Endothelial cell of umbilical vein (primary cell): ENCODE measurements at regions not wholly inside any gene's neighbourhood (a gene's known extent, or its start where the extent isn't known, plus 50 kb on each side); places are given as distances from the start of the nearest gene placed in this dataset.

Experiments
- BruUV-seq: library from RNA; stranded (reverse); fragments of 400-500 nt; replicated peaks from 2 replicates; lab custom pipeline; 2021; lab: Mats Ljungman, UMichigan
- CTCF ChIA-PET: fragments of 300-600, 350-600 bp; sonication (Branson Sonifier 250); formaldehyde crosslinking; loops from one replicate; lab custom pipeline; 2021; ENCODE audit warnings: antibody characterized with exemption, inconsistent platforms; lab: Charles Lee
- POLR2A ChIA-PET: fragments of 300-600, 350-600 bp; sonication (Branson Sonifier 250); formaldehyde crosslinking; loops from one replicate; lab custom pipeline; 2021; ENCODE audit warnings: antibody characterized with exemption, inconsistent platforms; lab: Charles Lee
- DNase-seq: peaks from one replicate; pipeline ENCODE4 v3.0.0-alpha.2; 2011; ENCODE audit warnings: low read depth, low spot score
- FAIRE-seq: peaks from 2 replicates; lab custom pipeline; 2011; peaks lifted over from hg19 to GRCh38; lab: Jason Lieb, UNC
- H2AFZ ChIP-seq: 2 replicates; pipeline ENCODE4 v1.6.0; 2012; ENCODE audit warnings: low read depth, low read length, control low read depth, inconsistent platforms
- H3K27ac ChIP-seq: 2 replicates; pipeline ENCODE4 v1.5.1; 2011; ENCODE audit warnings: low read depth, mild to moderate bottlenecking, control low read depth, low read length, moderate library complexity; ENCODE audit not compliant: insufficient read depth
- H3K27me3 ChIP-seq, 2 experiments: 2 replicates each; pipeline versions ENCODE4 v1.6.0 to v1.6.1; 2011; ENCODE audit warnings: low read length in 2 of 2, mixed read lengths in 1 of 2; ENCODE audit not compliant: control insufficient read depth in 2 of 2, insufficient read depth in 2 of 2
- H3K36me3 ChIP-seq, 2 experiments: 2 replicates in 1 of 2; 3 replicates in 1 of 2; pipeline ENCODE4 v1.5.1; 2011; ENCODE audit warnings: low read length in 2 of 2, mild to moderate bottlenecking in 1 of 2, moderate library complexity in 1 of 2; ENCODE audit not compliant: control insufficient read depth in 2 of 2, insufficient read depth in 2 of 2; ENCODE audit errors: extremely low read depth in 1 of 2
- H3K4me1 ChIP-seq: 3 replicates; pipeline ENCODE4 v1.5.1; 2011; ENCODE audit warnings: mild to moderate bottlenecking, low read length; ENCODE audit not compliant: control insufficient read depth, insufficient read depth; ENCODE audit errors: extremely low read depth
- H3K4me2 ChIP-seq: 2 replicates; pipeline ENCODE4 v1.6.1; 2011; ENCODE audit warnings: low read length, control low read depth, mixed read lengths; ENCODE audit not compliant: insufficient read depth
- H3K4me3 ChIP-seq, 3 experiments: fragments of 200-600 bp in 1 of 3; sonication (generic), shearing (Covaris generic) in 1 of 3; replicated peaks in 1 of 3; 2 replicates each; pipeline ENCODE4 v1.5.1; 2011 to 2016; ENCODE audit warnings: control low read depth in 3 of 3, low read length in 3 of 3, mild to moderate bottlenecking in 2 of 3, inconsistent platforms in 1 of 3, low read depth in 1 of 3, moderate library complexity in 1 of 3; ENCODE audit not compliant: insufficient read depth in 1 of 3
- H3K79me2 ChIP-seq: 2 replicates; pipeline ENCODE4 v1.6.0; 2012; ENCODE audit warnings: low read length, inconsistent platforms; ENCODE audit not compliant: control insufficient read depth, insufficient read depth
- H3K9ac ChIP-seq: replicated peaks from 2 replicates; pipeline ENCODE3; 2011; ENCODE audit warnings: low read length, control low read depth; ENCODE audit not compliant: insufficient read depth; ENCODE audit errors: extremely low read depth
- H3K9me1 ChIP-seq: replicated peaks from 3 replicates; pipeline ENCODE4 v1.6.0; 2011; ENCODE audit warnings: mild to moderate bottlenecking, low read length; ENCODE audit not compliant: control insufficient read depth, insufficient read depth; ENCODE audit errors: extremely low read depth
- H3K9me3 ChIP-seq: replicated peaks from 2 replicates; pipeline ENCODE4 v1.5.1; 2012; ENCODE audit warnings: low read length, inconsistent platforms; ENCODE audit not compliant: control insufficient read depth, insufficient read depth
- H4K20me1 ChIP-seq: replicated peaks from 2 replicates; pipeline ENCODE3; 2011; ENCODE audit warnings: mild to moderate bottlenecking, low read length; ENCODE audit not compliant: control insufficient read depth, insufficient read depth; ENCODE audit errors: extremely low read depth
- CTCF ChIP-seq, 2 donors: IDR thresholded peaks; 1 replicate in 1 of 2; 2 replicates in 1 of 2; pipeline ENCODE4 v1.5.1; 2011; ENCODE audit warnings: low read length in 2 of 2, mild to moderate bottlenecking in 2 of 2, moderate library complexity in 2 of 2, control low read depth in 1 of 2, inconsistent platforms in 1 of 2, low read depth in 1 of 2; ENCODE audit not compliant: insufficient read depth in 1 of 2; ENCODE audit errors: extremely low read depth in 1 of 2
- EZH2 ChIP-seq: IDR thresholded peaks from 2 replicates; pipeline ENCODE4 v1.6.1; 2012; ENCODE audit warnings: borderline replicate concordance, low read depth, mild to moderate bottlenecking, moderate library complexity, low read length, inconsistent platforms; ENCODE audit not compliant: severe bottlenecking
- FOS ChIP-seq: IDR thresholded peaks from 2 replicates; pipeline ENCODE4 v1.6.1; 2011; ENCODE audit warnings: mild to moderate bottlenecking, low read length, moderate library complexity, borderline replicate concordance; ENCODE audit not compliant: insufficient read depth
- GATA2 ChIP-seq: IDR thresholded peaks from 2 replicates; pipeline ENCODE4 v1.7.0; 2011; ENCODE audit warnings: low read depth, mild to moderate bottlenecking, moderate library complexity, mixed read lengths, low read length; ENCODE audit not compliant: insufficient read length, insufficient read depth
- JUN ChIP-seq: IDR thresholded peaks from 2 replicates; pipeline ENCODE4 v1.6.1; 2011; ENCODE audit warnings: borderline replicate concordance, low read depth; ENCODE audit not compliant: insufficient read length, insufficient read depth
- MYC ChIP-seq: IDR thresholded peaks from one replicate; pipeline ENCODE4 v1.6.1; 2011; ENCODE audit warnings: mild to moderate bottlenecking, low read depth, low read length
- POLR2A ChIP-seq: IDR thresholded peaks from 2 replicates; pipeline ENCODE4 v1.6.1; 2012; ENCODE audit warnings: low read depth, mild to moderate bottlenecking, control low read depth, low read length
- dilution Hi-C: fragments of 300-500 bp; cut with MboI; formaldehyde crosslinking; loops from one replicate; pipeline ENCODE4 v1.15.0; 2019; ENCODE audit warnings: low sequenced_read_pairs; ENCODE audit not compliant: extremely low pct_ligation_motif_present
- intact Hi-C: fragments of 100-400 bp; cut with micrococcal nuclease; formaldehyde crosslinking; loops from one replicate; pipeline ENCODE4 v1.10.0; 2022

- ChIA-PET CTCF (no interaction called here), POLR2A (no interaction called here)
- Histone ChIP-seq H3K9ac (no peak overlapping the region), H3K27ac (no peak overlapping the region), H3K4me3 (no peak overlapping the region), H3K9me1 (no peaks in the 10 kb centered on the region), H3K4me2 (no peak overlapping the region), H3K27me3 (no peaks in the 10 kb centered on the region), H4K20me1 (no peaks in the 10 kb centered on the region), H3K9me3 (no peaks in the 10 kb centered on the region), H3K79me2 (no peaks in the 10 kb centered on the region), H3K4me1 (no peaks in the 10 kb centered on the region), H2AFZ (no peak overlapping the region), H3K36me3 (no peaks in the 10 kb centered on the region)
- dilution Hi-C loops, result no loop called here
- intact Hi-C loops, result no loop called here
- no TSS peak for BruUV-seq
- no peak for FAIRE-seq
- TF ChIP-seq POLR2A (no peak), MYC (no peak), EZH2 (no peak), FOS (no peak), JUN (no peak), CTCF (IDR thresholded peaks at IDR 0.05; ENCODE audit: extremely low read depth in 1 of 2, insufficient read depth in 1 of 2, low read depth in 1 of 2, low read length in 2 of 2) (no peak), GATA2 (no peak)
- no peak for DNase-seq
Observed at GRCh38 chr4:148651991-148652390, 209.8 kb upstream of the NR3C2 start.
